ENCODE measurements at regions not wholly inside any gene's neighbourhood (a gene's known extent, or its start where the extent isn't known, plus 50 kb on each side); places are given as distances from the start of the nearest gene placed in this dataset.

DNA sequence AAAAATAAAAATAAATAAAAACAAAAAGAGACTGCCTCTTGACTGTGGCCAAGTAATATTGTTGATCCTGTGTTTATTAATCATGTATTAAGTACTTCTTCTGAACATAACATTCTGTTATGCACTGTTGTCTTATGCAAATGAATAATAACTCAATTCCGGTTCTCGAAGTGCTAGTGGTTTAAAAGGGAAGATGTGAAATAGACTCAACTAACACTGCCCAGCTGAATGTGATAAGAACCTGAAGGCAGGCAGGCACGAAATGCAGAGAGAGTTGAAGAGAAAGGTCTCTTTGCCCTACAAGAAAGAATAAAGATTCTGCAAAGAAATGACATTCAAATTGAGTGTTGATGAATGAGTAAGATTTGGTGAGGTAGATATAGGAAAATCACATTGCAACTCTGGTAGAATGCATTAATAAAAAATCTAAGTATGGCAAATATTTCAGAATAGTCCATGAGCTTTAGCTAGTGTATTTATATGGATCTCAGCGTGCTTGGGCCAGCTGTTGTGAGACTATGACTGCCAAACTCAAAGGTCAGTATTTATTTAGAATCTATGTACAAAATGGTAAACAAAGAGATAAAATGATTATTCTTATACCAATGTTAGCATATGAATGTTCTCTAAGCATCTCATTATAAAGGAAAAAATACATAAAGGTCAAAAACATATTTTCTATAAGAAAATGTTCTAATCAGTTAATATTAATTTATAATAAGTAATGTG, 352.3 kb upstream of the CDH7 start:
- Histone ChIP-seq H3K4me3 (no peak overlapping the region), H3K36me3 (no peaks in the 10 kb centered on the region), H3K27me3 (no peaks in the 10 kb centered on the region), H3K9me3 (no peaks in the 10 kb centered on the region), H3K4me1 (no peaks in the 10 kb centered on the region), H3K27ac (no peak overlapping the region), H3K9ac (ENCODE audit: low read depth in 2 of 2, low read length in 2 of 2) (no peak overlapping the region)
- intact Hi-C loops (cut with DNase I) = no loop called here
- no peak for DNase-seq
- TF ChIP-seq, protein P1, sequence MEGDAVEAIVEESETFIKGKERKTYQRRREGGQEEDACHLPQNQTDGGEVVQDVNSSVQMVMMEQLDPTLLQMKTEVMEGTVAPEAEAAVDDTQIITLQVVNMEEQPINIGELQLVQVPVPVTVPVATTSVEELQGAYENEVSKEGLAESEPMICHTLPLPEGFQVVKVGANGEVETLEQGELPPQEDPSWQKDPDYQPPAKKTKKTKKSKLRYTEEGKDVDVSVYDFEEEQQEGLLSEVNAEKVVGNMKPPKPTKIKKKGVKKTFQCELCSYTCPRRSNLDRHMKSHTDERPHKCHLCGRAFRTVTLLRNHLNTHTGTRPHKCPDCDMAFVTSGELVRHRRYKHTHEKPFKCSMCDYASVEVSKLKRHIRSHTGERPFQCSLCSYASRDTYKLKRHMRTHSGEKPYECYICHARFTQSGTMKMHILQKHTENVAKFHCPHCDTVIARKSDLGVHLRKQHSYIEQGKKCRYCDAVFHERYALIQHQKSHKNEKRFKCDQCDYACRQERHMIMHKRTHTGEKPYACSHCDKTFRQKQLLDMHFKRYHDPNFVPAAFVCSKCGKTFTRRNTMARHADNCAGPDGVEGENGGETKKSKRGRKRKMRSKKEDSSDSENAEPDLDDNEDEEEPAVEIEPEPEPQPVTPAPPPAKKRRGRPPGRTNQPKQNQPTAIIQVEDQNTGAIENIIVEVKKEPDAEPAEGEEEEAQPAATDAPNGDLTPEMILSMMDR (IDR thresholded peaks at IDR 0.05) = no peak

DNA sequence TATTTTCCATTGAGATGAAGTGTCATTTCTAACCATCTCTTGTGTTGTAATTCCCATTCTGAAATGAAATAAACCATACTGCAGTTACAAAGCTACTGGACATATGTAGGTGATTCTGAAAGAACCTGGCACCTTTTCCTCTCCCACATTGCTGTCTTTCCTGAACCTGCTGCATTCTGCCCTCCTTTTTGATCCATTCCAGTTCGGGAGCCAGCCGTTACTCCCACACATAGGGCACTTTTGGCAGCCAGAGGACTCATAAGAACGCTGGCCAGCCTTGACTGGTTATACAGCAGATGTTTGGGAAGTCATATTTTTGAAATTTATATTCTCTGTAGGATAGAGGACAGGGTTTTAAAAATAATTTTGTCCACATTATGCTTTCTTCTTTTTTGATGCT, 369.8 kb upstream of the CDH7 start:
- TF ChIP-seq, protein P1 (IDR thresholded peaks at IDR 0.05) = no peak

DNA sequence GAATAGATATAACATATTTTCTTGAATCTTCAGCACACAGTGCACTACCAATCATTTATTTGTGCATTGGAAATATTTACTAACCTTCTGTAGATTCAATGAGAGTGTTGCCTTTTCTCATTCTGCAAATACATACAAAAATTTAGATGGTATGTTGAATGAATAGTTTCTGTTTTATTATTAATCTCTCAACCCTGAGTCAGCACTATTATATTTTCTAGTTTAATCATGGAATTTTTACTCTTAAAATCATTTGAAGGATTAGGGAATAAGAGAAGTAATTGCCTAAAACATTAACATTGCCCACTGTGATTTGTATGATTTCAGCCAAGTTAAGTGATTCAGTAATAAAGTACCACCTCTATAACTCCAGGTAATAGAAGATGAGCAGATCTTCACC, 370.2 kb upstream of the CDH7 start:
- Histone ChIP-seq H3K4me1 (no peaks in the 10 kb centered on the region), H3K9me3 (no peaks in the 10 kb centered on the region), H3K4me3 (no peak overlapping the region), H3K27ac (no peak overlapping the region), H3K36me3 (no peaks in the 10 kb centered on the region), H3K27me3 (no peaks in the 10 kb centered on the region), H3K9ac (ENCODE audit: low read depth in 2 of 2, low read length in 2 of 2) (no peak overlapping the region)
- TF ChIP-seq, protein P1 (IDR thresholded peaks at IDR 0.05) = no peak
- DNase-seq = no peak
- intact Hi-C loops (cut with DNase I) = no loop called here

More for the DNA sequence above, 369.8 kb upstream of the CDH7 start:
- Histone ChIP-seq H3K4me3 (no peak overlapping the region), H3K27ac (no peak overlapping the region), H3K9ac (ENCODE audit: low read depth in 2 of 2, low read length in 2 of 2) (no peak overlapping the region), H3K36me3 (no peaks in the 10 kb centered on the region), H3K4me1 (no peaks in the 10 kb centered on the region), H3K9me3 (no peaks in the 10 kb centered on the region), H3K27me3 (no peaks in the 10 kb centered on the region)
- intact Hi-C loops (cut with DNase I) = no loop called here
- no peak for DNase-seq

DNA sequence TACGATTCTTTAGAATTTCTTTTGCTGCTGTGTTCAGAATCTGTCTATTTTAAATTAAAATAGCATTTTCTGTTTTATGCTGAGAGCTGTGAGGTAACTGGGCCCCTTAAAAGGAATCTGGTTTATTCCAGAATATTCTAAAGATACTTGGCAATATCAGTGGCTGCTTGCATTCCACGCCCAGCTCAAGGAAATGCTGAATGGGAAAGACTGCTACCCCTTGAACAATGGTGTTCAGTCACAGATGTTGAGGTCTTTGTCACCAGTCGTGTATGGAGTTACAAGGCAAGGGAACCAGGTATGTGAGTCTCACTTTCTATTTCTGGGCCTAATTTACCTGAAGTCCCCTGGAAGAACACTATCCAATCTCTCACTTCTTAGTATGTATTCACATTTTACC, 377.9 kb upstream of the CDH7 start:
- intact Hi-C loops (cut with DNase I) = no loop called here
- no peaks in the 10 kb centered on the region for H3K36me3 ChIP-seq
- no peaks in the 10 kb centered on the region for H3K27me3 ChIP-seq
- no peak for DNase-seq
- no peak overlapping the region for H3K9ac ChIP-seq (ENCODE audit: low read depth in 2 of 2, low read length in 2 of 2)
- H3K4me1 ChIP-seq = no peaks in the 10 kb centered on the region
- H3K9me3 ChIP-seq = no peaks in the 10 kb centered on the region
- TF ChIP-seq, protein P1 (IDR thresholded peaks at IDR 0.05) = no peak
- H3K4me3 ChIP-seq = no peak overlapping the region
- H3K27ac ChIP-seq = no peak overlapping the region

DNA sequence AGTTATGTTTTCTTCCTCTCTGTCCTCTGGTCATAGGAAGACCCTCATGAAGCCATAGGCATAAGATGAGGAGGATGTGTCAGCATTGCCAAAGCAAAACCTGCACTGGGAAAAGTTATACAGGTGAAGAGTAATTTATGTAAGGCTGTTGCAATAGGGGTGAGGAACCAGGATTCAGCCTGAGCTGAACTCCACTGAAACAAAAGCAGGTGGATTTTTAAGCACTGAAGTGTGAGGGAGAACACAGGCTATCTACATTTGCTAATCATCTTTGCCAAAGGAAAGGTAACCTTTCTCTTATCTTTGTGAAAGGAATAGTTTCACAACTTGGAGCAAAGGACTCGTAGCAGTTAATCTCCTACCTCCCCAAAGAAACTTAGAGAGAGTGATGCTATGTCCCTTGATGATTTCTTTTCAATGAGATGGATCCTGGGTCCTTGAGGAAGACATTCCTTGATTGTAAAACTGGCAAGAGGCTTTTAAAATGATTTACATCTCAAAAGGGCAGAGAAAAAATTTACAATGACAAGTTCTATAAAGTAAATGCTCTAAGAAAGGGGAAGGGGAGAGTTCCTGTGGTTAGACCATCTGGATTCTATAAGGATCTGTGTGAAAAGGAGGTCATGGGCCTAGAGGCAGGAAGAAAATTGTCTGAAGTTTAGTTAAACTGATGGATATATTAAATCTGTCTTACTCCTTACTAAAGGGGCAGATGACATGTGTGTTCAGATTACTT, 385.4 kb upstream of the CDH7 start:
- no peak overlapping the region for H3K27ac ChIP-seq
- DNase-seq = no peak
- no peak overlapping the region for H3K9ac ChIP-seq (ENCODE audit: low read depth in 2 of 2, low read length in 2 of 2)
- H3K36me3 ChIP-seq = no peaks in the 10 kb centered on the region
- H3K9me3 ChIP-seq = no peaks in the 10 kb centered on the region
- H3K27me3 ChIP-seq = no peaks in the 10 kb centered on the region
- no peak overlapping the region for H3K4me3 ChIP-seq
- no peaks in the 10 kb centered on the region for H3K4me1 ChIP-seq
- TF ChIP-seq, protein P1 (IDR thresholded peaks at IDR 0.05) = no peak
- intact Hi-C loops (cut with DNase I) = no loop called here

All from colonic mucosa (tissue), 4 donors.